IPS-20b (cell line): ENCODE measurements at regions not wholly inside any gene's neighbourhood (a gene's known extent, or its start where the extent isn't known, plus 50 kb on each side); places are given as distances from the start of the nearest gene placed in this dataset.
"Not testable (repeated sequence)": the region's sequence is repeated elsewhere in the genome, so short reads cannot be mapped to it uniquely, and the experiment has no call there.

ENCODE experiments used
- H3K27ac ChIP-seq: one replicate; pipeline ENCODE4 v1.5.1; 2013; ENCODE audit warnings: low read length
- H3K27me3 ChIP-seq: 2 replicates; pipeline ENCODE4 v1.6.1; 2013; ENCODE audit warnings: mild to moderate bottlenecking, low read length, inconsistent platforms; ENCODE audit not compliant: insufficient read depth
- H3K36me3 ChIP-seq: 2 replicates; pipeline ENCODE4 v1.6.1; 2013; ENCODE audit warnings: low read depth, mild to moderate bottlenecking, inconsistent platforms, low read length, moderate library complexity; ENCODE audit not compliant: insufficient read depth
- H3K4me1 ChIP-seq: 2 replicates; pipeline ENCODE4 v1.6.1; 2013; ENCODE audit warnings: mild to moderate bottlenecking, control low read depth, inconsistent platforms, low read length, moderate library complexity; ENCODE audit not compliant: insufficient read depth
- H3K4me3 ChIP-seq: 2 replicates; pipeline ENCODE4 v1.5.1; 2013; ENCODE audit warnings: mild to moderate bottlenecking, low read length, inconsistent platforms
- H3K9ac ChIP-seq: 2 replicates; pipeline ENCODE4 v1.6.1; 2013; ENCODE audit warnings: low read depth, mild to moderate bottlenecking, inconsistent platforms, low read length, moderate library complexity
- H3K9me3 ChIP-seq: 2 replicates; pipeline ENCODE4 v1.6.1; 2013; ENCODE audit warnings: mild to moderate bottlenecking, low read depth, low read length, inconsistent platforms; ENCODE audit not compliant: insufficient read depth

DNA sequence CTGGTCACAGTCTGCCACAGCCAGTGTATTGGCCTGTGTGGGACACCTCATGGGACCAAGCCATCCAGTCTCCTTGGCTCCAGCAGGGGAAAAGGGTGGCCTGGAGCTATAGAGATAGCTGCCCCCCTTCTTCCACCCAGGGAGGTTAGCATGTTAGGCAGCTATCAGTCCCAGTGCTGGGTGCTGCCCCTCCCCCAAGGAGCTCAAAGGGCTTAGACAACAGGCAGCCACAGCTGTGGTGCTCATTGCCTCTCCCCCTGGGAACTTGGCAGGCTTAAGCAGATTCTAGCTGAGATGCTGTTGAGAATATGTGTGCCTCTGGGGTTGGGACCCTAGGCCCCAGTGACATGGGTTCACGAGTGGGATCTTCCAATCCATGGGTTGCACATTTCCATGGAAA, 226.0 kb upstream of the PTGER4 start:
- Histone ChIP-seq H3K36me3 (no peaks in the 10 kb centered on the region), H3K27me3 (no peaks in the 10 kb centered on the region), H3K9ac (no peak overlapping the region), H3K4me1 (no peaks in the 10 kb centered on the region), H3K4me3 (no peak overlapping the region), H3K9me3 (no peaks in the 10 kb centered on the region), H3K27ac (no peak overlapping the region)

- no peaks in the 10 kb centered on the region for H3K4me1 ChIP-seq
- no peaks in the 10 kb centered on the region for H3K36me3 ChIP-seq
- H3K9ac ChIP-seq, result no peak overlapping the region
- no peaks in the 10 kb centered on the region for H3K27me3 ChIP-seq
- H3K27ac ChIP-seq, result no peak overlapping the region
- H3K4me3 ChIP-seq, result no peak overlapping the region
- H3K9me3 ChIP-seq, result no peaks in the 10 kb centered on the region
Measured at GRCh38 chr5:40452874-40453624, 226.7 kb upstream of the PTGER4 start.

GRCh38 chr5:40447438-40447837, 232.3 kb upstream of the PTGER4 start:
- no peak overlapping the region for H3K27ac ChIP-seq

GRCh38 chr5:40446910-40447309, 232.8 kb upstream of the PTGER4 start:
- Histone ChIP-seq H3K4me1 (peaks cover 4% of the 10 kb centered on the region), H3K36me3 (no peaks in the 10 kb centered on the region), H3K27me3 (no peaks in the 10 kb centered on the region), H3K27ac (no peak overlapping the region), H3K4me3 (no peak overlapping the region), H3K9me3 (peaks cover 4% of the 10 kb centered on the region), H3K9ac (no peak overlapping the region)

More at GRCh38 chr5:40447438-40447837, 232.3 kb upstream of the PTGER4 start:
- Histone ChIP-seq H3K27me3 (no peaks in the 10 kb centered on the region), H3K9ac (no peak overlapping the region), H3K36me3 (no peaks in the 10 kb centered on the region), H3K4me3 (no peak overlapping the region), H3K9me3 (peaks cover 4% of the 10 kb centered on the region), H3K4me1 (no peaks in the 10 kb centered on the region; the same call in 1 of the 2 replicates)

GRCh38 chr5:40442346-40442745, 237.4 kb upstream of the PTGER4 start:
- Histone ChIP-seq H3K27me3 (no peaks in the 10 kb centered on the region), H3K9ac (no peak overlapping the region), H3K27ac (no peak overlapping the region), H3K36me3 (no peaks in the 10 kb centered on the region), H3K4me1 (peaks cover 4% of the 10 kb centered on the region), H3K4me3 (no peak overlapping the region), H3K9me3 (peaks cover 4% of the 10 kb centered on the region)

DNA sequence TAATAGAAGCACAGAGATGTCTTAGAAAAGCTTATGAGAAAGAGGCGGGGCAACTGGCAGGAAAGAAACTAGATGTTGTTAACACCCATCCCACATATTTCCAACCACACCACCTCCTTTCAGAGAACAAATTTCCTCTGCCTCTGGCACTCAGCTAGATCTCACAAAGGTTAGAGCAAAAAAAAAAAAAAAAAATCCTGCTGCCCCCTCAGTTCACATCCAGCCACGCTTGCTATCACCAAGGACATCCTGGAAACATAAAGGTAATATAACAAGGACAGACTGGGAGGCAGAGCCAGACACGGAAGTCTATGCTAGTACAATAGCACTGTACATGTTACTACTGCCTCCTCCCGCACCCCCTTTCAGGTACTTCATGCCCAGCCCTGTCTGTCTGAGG, 238.0 kb upstream of the PTGER4 start:
- Histone ChIP-seq H3K4me3 (no peak overlapping the region), H3K27me3 (no peaks in the 10 kb centered on the region), H3K4me1 (peaks cover 4% of the 10 kb centered on the region), H3K27ac (no peak overlapping the region), H3K9me3 (peaks cover 4% of the 10 kb centered on the region), H3K9ac (no peak overlapping the region), H3K36me3 (no peaks in the 10 kb centered on the region)

GRCh38 chr5:40440746-40441145, 239.0 kb upstream of the PTGER4 start:
- Histone ChIP-seq H3K4me1 (peaks cover 4% of the 10 kb centered on the region), H3K9me3 (peaks cover 4% of the 10 kb centered on the region), H3K36me3 (no peaks in the 10 kb centered on the region), H3K4me3 (no peak overlapping the region), H3K9ac (no peak overlapping the region), H3K27me3 (no peaks in the 10 kb centered on the region), H3K27ac (no peak overlapping the region)

GRCh38 chr5:40439103-40439502, 240.6 kb upstream of the PTGER4 start:
- H3K36me3 ChIP-seq, H3K4me3 ChIP-seq, H3K27me3 ChIP-seq, H3K9me3 ChIP-seq, H3K4me1 ChIP-seq, H3K27ac ChIP-seq, H3K9ac ChIP-seq: not testable (repeated sequence)

GRCh38 chr5:40438646-40439045, 241.1 kb upstream of the PTGER4 start:
- not testable (repeated sequence) for H3K9me3 ChIP-seq, H3K27ac ChIP-seq, H3K27me3 ChIP-seq, H3K4me1 ChIP-seq, H3K9ac ChIP-seq, H3K36me3 ChIP-seq, H3K4me3 ChIP-seq

DNA sequence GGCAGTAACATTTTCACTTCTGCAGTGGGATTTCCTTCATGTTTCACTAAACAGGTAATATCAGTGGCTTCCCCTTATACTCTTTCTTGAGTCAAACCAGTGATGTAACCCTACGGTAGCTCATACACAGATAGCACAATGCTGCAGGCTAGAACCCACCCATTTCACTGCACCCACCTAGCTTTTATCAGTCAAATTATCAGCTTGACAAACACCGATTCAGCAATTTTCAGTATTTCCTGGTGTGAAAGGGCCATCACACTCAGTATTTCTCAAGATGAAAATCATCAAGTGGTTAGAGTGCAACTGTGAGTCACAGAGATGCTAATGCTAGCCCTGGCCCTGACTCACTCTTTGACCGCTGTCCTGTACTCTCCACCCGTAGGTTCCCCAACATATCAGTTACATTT, 242.3 kb upstream of the PTGER4 start:
- Histone ChIP-seq H3K27me3 (no peaks in the 10 kb centered on the region), H3K4me1 (peaks cover 10% of the 10 kb centered on the region), H3K9me3 (no peaks in the 10 kb centered on the region), H3K36me3 (no peaks in the 10 kb centered on the region), H3K9ac (no peak overlapping the region), H3K4me3 (no peak overlapping the region), H3K27ac (no peak overlapping the region)

DNA sequence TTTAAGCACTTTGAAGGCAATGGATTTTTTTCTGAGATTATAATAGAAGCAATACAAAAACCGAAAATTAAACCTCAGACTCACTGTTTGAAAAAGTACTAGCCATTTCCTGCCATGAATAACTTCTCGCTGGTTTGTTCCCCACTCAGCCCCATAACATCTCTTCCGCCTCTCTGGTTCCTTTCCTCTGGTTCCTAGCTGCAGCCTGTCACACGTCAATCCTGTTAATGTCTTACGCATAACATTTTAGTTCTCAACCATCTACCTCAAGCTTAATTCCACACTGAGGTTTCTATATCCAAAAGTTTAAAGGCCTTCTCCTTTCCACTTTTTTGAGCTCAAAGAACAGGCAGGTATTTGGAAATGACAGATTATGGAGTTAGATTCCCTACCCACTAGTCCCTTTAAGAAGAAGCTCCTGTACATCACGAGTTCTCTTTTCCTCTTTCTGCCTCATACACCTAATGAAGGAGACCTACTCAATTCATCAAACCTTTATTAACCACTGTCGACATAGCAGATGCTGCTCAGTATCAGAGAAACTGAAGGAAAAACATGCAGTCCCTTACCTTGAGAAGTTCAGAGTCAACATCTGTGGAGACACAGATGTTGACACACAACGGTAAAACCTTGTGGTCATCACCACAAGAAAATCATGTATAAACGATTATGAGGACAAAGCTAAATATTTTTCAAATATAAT, 243.0 kb upstream of the PTGER4 start:
- Histone ChIP-seq H3K36me3 (no peaks in the 10 kb centered on the region), H3K27me3 (no peaks in the 10 kb centered on the region), H3K9ac (no peak overlapping the region), H3K27ac (no peak overlapping the region), H3K4me1 (peaks cover 6% of the 10 kb centered on the region), H3K9me3 (no peaks in the 10 kb centered on the region), H3K4me3 (no peak overlapping the region)

- H3K27me3 ChIP-seq, H3K9me3 ChIP-seq, H3K27ac ChIP-seq, H3K36me3 ChIP-seq, H3K9ac ChIP-seq, H3K4me3 ChIP-seq, H3K4me1 ChIP-seq: not testable (repeated sequence)
Measured at GRCh38 chr5:40435706-40436105, 244.0 kb upstream of the PTGER4 start.
